ENCODE measurements at regions not wholly inside any gene's neighbourhood (a gene's known extent, or its start where the extent isn't known, plus 50 kb on each side); places are given as distances from the start of the nearest gene placed in this dataset.
"Not testable (repeated sequence)": the region's sequence is repeated elsewhere in the genome, so short reads cannot be mapped to it uniquely, and the experiment has no call there.

DNA sequence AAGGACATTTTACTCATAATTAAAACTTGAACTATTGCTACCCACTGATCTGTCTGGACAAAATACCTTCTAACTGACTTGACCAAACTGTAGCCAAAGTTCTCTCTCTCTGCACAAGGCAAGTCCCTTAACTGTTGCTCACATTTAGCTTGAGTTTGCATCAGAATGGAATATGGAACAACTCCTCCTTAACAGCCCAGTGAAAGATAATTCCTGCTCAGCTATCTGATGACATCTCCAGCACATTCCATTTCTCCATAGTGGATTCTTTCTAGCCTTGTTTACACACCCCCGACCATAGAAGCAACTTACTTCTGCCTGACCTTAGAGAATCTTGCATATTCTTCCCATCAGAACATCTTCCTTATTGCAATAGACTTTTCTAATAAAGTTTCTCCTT lies 317.2 kb upstream of the CDH2 start:
- DNase-seq (ENCODE audit: low spot score) = no peak

DNA sequence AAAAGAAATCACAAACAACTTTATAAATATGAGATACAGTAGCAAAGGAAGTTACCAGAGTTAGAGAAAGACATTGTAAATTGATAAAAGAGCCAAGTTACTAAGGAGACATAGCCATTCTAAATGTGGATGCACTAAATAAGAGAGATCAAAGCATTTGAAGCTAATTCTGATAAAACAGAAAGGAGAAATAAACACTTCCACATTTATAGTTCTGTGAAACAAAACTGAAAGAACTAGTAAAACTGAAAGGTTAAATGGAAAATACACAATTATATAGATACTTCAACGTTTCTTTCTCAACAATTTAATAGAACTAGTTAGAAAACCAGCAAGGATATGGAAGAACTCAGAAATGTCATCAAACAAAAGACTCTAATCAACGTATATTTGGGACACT lies 309.0 kb upstream of the CDH2 start:
- no peak for DNase-seq (ENCODE audit: low spot score)

DNA sequence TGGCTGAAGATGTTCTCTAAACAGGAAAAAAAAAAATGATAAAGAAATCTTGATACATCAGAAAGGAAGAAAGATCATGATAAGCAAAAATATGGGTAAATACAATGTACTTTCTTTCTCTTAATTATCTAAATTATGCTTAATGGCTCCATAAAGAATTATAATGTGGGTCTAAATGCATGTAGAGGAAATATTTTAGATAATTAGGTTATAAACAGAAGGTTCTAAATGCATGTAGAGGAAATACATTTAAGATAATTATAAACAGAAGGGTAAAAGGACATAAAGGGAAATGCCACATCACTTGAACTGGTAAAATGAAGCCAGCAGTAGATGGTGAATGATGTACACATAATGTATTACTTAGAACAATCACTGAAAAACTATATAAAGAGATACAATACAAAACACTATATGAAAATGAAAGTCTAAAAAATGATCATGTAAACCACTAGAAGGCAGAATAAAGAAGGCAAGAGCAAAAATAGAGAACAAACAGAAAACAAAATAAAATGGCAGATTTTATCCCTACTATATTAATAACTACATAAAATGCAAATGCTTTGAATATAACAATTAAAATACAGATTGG lies 308.4 kb upstream of the CDH2 start:
- no peak for DNase-seq (ENCODE audit: low spot score)

DNA sequence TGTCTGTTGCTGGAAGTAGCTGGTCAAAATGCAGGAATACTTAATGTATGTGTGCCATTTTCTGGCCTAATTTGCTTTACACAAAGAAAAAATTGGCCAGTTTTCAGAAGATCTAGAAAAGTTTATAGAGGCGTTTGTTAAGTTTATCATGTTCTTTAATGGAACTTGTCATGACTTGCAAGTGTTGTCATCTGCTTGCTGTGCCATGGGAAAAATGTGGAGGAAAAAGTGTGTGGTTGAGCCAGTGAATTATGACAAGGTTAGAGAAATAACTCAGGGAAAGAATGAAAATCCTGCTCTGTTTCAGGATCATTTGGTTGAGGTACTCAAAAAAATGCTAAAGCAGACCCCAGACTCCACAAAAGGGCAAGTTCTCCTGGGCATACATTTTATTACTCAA lies 301.6 kb upstream of the CDH2 start:
- no peak for DNase-seq (ENCODE audit: low spot score)

DNA sequence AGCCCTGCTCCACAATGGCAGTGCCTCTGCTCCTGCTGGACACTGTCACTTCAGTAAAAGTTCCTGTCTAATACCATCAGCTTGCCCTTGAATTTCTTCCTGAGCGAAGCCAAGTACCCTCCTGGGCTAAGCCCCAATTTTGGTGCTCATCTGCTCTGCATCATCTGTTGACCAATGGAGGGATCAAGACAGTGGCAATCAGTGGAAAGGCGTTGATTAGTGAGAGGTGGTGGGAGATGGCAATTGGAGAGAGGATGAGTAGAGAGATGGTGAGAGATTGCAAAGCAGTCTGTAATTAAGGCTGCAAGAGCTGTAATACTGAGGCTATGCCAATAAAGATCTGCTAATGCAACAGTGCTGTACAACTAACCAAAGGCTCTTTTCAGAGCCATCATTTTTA lies 299.4 kb upstream of the CDH2 start:
- no peak for DNase-seq (ENCODE audit: low spot score)

DNA sequence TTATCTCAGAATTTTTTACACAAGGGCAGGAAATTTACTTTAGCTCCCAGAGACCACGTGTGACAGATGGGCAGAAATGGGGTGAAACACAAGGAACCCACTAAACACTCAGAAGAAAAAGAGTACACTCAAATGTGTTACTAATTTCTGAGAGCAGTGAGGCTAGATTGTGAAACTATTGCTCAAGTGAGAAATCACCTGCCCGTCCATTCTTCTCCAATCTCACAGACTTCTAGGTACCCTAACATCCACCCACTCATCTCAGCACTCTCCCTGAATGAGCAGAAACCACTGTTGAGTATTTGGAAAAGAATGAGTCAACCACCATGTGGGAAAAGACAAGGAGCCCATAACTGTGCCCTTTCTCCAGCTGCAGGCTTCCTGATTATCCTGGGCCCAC lies 293.0 kb upstream of the CDH2 start:
- no peak for DNase-seq (ENCODE audit: low spot score)

DNA sequence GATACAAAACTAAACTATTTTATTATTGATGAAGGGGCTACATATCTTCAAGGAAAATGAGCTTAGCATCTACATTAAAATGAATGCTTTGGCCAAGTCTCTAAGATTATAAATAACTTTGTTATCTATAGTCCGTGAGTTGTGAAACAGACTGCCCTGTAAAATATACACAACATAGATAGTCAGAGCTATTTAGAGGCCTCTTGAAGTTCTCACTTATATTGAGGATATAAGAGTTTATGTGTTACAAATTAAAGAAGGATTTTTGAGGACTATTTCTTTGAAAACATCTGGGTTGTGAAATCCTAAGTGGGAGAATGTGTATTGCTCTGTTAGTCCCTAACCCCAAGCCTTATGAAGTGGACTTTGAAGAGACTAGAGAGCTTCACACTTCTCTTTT lies 292.0 kb upstream of the CDH2 start:
- no peak for DNase-seq (ENCODE audit: low spot score)

DNA sequence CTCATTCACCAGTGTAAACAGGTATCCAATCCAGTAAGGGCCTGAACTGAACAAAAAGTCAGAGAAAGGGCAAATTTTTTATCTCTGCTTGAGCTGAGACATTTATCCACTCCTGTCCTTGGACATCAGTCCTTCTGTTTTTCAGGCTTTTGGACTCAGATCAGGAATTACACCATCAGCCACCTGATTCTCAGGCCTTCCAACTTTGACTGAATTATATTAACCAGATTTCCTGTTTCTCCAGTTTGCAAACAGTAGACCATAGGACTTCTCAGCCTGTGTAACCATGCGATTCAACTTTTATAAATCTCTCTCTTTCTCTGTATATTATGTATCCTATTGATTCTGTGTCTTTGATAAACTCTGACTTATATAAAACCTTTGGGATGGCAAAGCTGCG lies 289.3 kb upstream of the CDH2 start:
- DNase-seq (ENCODE audit: low spot score) = no peak

DNA sequence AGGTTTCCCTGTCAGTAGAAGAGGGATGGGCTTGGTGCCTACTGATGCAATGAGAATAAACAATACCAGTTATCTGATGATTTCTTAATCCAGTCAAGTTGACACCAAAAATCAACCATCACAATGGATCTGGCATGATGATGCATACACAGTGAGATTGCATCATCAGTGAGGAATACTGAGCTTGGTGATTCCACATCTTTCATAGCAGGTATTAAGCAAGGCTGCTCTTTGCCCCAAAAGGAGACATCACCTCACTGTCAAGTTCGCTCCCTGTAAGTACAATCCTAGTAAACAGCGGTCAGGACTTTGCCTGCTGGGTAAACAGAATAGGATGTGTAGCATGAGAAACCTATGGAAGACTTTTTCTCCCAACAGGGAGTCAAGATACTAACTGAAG lies 282.7 kb upstream of the CDH2 start:
- DNase-seq (ENCODE audit: low spot score) = no peak

DNA sequence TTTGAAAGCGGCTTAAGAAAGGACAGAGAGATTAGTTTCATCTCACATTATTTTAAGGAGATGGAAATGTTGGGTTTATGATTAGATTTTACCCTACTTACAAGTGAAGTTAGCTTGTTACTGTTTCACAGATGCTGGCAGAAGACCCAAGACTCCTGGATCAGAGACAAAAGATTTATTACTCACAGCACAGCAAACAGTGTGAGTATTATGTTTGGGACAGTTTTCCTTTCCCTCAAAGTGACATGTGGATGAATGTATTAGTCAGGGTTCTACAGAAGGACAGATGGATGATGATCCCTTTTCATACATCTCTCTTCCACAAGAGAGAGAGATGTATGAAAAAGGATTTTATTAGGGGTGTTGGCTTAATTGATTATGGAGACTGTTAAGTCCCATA lies 281.8 kb upstream of the CDH2 start:
- DNase-seq (ENCODE audit: low spot score) = no peak

DNA sequence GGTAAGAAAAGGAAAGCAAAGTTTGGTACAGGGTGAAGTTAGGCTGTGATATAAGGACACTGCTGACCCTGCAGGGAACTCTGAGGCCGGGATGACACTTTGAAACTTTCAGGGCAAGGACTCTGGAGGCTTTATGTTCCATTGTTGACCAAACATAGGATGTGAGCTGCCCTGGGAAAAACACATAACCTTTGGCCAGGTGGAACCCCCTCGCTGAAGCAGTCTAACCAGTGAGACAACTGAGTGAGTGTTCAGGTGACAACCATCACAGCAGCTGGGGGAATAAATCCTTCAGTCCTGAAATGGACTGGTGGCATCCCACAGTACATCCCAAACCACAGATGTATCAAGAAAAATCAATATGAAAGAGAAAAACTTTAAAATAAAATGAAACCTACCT lies 280.9 kb upstream of the CDH2 start:
- no peak for DNase-seq (ENCODE audit: low spot score)

DNA sequence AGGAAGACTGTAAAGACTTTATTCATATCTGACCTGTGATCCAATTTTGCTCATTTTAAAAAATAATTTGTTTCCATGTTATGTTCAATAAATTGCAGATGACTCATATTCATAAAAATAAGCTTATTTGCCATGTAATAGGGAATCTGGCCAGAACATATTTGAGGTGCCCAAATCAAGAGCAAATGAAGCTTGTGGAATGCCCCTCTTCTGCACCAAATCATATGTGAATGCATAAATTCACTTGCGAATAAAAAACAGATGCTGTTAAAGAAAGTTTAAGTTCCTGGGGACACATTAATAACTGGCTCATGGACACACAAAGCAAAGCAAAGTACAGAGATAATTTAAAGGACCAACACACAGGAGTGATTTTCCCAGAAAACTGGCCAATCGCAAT lies 279.0 kb upstream of the CDH2 start:
- DNase-seq (ENCODE audit: low spot score) = no peak

DNA sequence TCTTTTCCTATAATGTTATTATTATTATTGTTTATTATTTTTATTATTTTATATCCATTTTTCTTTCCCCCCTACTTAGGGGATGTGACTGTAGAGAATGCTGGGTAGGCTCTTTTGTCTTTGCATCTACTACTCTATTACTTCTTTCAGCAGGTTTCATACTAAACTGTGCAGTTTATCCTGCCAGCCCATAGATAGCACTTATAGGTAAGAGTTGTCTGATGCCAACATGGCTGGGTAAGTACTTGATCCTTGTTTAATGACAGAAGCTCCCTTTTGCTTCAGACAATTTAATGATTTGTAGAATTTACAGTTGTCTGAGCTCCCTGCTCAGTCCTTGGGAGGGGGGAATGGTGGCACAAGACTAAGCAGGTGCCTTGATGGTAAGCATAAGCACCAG lies 262.9 kb upstream of the CDH2 start:
- DNase-seq (ENCODE audit: low spot score) = no peak

DNA sequence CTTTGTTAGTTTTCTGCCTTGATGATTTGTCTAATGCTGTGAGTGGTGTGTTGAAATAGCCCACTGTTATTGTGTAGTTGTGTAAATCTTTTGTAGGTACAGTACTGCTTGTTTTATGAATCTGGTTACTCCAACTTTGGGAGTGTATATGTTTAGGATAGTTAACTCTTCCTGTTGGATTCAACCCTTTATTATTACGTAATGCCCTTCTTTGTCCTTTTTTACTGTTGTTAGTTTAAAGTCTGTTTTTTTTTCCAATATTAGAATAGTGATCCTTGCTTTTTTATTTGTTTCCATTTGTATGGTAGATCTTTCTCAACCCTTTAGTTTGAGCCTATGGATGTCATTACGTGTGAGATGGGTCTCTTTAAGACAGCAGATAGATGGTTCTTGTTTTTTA lies 261.5 kb upstream of the CDH2 start:
- no peak for DNase-seq (ENCODE audit: low spot score)

DNA sequence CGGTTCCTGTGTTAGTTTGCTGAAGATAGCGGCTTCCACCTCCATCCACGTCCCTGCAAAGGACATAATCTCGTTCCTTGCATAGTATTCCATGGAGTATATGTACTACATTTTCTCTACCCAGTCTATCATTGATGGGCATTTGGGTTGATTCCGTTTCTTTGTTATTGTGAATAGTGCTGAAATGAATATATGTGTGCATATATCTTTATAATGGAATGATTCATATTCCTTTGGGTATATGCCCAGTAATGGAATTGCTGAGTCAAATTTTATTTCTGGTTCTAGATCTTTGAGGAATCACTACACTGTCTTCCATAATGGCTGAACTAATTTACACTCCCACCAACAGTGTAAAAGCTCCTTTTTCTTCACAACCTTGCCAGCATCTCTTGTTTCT lies 255.4 kb upstream of the CDH2 start:
- no peak for DNase-seq (ENCODE audit: low spot score)

DNA sequence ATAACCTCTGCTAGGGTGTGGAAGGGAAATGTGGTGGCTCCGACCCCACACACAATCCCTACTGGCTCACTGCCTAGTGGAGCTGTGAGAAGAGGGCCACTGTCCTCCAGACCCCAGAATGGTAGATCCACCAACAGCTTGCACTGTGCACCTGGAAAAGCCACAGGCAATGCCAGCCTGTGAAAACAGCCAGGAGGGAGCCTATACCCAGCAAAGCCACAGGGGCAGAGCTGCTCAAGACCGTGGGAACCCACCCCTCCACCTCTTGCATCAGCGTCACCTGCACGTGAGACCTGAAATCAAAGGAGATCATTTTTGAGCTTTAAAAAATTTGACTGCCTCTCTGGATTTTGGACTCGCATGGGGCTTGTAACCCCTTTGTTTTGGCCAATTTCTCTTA lies 249.0 kb upstream of the CDH2 start:
- no peak for DNase-seq (ENCODE audit: low spot score)

DNA sequence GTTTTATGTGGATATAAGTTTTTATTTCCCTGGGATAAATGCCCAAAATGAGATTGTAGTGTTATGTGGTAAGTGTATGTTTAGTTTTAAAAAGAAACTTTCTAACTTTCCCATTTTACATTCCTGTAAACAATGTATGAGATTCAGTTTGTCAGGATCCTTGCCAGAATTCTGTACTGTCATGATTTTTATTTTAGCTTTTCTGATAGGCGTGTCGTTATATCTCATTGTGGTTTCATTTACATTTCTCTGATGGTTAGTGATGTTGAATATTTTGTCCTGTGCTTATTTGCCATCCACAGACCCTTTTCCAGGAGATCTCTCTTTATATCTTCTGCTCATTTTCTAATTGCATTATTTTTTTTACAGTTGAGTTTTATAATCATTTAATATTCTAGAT lies 245.6 kb upstream of the CDH2 start:
- DNase-seq (ENCODE audit: low spot score) = no peak

DNA sequence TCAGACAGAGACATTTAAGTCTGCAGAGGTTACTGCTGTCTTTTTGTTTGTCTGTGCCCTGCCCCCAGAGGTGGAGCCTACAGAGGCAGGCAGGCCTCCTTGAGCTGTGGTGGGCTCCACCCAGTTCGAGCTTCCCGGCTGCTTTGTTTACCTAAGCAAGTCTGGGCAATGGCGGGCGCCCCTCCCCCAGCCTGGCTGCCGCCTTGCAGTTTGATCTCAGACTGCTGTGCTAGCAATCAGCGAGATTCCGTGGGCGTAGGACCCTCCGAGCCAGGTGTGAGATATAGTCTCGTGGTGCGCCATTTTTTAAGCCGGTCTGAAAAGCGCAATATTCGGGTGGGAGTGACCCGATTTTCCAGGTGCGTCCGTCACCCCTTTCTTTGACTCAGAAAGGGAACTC lies 245.0 kb upstream of the CDH2 start:
- not testable (repeated sequence) for DNase-seq (ENCODE audit: low spot score)

DNA sequence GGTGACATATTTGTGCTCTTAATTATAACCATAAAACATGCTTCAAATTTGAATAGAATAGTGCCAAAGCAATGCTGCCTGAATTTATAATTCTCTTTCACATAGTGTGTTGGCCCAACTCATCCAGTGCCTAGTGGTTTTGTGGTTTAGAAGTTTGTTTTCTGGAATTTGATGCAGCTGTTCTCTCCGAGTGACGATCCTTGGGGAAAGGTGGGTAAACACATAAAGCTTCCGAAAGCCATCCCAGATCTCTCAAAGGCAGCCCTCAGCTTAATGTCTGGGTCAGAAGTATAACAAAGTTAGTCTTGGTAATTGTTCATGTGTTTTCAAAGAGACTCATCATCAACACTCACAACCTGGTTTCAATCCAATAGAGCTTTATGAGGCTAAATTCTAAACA lies 235.6 kb upstream of the CDH2 start:
- no peak for DNase-seq (ENCODE audit: low spot score)

DNA sequence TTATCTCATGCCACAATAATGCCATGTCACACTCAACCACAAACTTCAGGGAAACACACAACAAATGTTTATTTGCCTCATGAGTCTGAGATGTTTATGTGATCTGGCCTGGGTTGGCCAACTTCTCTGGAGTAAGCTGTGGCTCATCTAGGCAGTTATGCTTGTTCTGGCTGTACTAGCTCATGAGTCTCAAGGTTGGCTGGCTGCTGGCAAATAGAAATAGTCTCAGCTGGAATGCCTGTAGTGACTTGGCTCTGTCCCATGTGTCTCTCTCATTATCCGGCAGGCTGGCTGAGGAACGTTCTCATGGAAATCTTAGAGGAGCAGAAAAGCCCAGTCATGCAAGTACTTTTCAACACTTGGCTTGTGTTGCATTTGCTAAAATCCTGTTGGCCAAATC lies 234.9 kb upstream of the CDH2 start:
- no peak for DNase-seq (ENCODE audit: low spot score)

DNA sequence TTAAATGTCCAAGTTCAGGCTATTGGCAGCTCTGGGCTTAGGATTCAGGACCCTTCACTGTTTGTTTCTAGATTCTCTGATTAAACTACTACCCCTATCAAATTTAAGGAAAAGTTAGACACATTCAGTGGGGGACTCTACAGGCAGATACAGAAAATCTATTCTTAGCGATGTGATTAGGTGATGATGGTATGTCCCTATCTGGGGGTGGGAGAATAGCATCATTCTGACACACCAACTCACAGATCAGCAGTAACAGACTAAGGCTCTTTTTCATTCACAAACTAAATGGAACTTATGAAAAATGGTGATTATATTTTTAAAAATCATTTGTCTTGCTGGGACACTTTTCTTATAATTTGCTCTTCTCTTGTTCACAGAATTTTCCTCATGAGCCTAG lies 232.9 kb upstream of the CDH2 start:
- no peak for DNase-seq (ENCODE audit: low spot score)

DNA sequence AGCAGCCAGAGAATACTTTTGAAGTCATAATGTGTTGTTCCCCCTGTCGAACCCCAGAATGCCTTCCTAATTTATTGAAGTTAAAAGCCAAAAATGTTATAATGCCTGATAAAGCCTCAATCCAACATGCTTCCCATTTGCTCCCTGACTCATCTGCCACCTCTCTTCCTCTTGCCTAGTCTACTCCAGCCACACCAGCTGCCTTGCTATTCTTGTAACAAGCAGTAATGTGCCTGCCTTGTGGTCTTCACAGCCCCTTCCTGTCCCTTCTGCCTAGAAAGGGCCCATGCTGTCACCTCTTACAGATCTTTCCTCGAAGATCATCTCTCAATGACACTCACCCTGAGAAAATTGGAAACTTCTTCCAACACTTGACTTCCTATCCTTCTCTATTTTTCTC lies 231.6 kb upstream of the CDH2 start:
- no peak for DNase-seq (ENCODE audit: low spot score)

DNA sequence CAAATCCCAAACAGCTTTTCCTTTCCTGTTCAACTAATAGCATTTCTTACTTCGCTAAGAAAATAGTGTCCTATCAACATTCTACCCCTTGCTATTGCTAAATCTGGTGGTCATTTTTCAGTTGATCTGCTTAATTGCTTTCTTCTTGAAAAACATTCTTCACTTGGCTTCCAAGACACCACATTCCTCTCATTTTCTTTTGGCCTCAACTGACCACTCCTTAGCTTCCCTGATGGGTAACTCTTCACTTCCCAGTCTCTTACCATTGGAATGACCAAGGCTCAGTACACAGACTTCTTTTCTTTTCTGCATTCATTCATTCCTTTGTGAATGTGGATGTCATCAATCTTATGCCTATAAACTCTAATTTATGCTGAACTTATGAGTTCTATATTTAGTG lies 230.8 kb upstream of the CDH2 start:
- no peak for DNase-seq (ENCODE audit: low spot score)

DNA sequence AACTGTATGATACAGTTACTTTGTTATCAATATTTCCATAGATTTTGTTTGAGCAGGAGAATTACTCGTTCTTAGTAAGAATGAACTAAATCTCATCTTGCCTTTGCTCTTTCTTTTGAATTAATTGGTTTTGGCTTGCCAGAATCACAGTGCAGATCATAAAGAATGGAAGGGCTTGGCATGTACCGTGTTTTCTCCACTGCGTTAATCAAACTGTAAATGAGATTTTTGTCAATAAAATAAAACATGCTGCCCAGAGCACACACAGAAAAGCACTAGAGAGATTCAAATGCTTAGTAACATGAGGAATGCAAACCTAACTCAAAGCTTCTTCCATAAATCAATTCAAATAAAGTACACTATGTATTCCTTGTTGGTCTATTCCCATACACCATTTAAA lies 229.6 kb upstream of the CDH2 start:
- no peak for DNase-seq (ENCODE audit: low spot score)

DNA sequence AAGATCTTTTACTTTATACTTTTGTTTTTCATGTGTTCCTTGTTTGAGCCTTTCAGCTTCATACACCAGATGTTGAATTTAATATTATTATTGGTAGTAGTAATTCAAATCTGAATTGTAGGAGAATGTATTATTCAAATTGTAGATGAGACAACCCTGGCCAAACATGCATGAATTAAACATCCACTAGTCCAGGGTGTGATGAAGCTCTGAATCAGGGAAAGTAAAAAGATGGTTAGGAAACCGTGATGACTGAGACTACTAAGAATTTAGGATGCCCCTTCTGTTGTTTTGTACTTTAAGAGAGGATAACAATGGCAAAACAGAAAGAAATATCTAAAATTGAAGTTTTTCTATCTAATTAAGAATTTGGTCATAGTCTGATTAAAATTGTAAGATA lies 227.8 kb upstream of the CDH2 start:
- DNase-seq (ENCODE audit: low spot score) = no peak
